HG03442 (cell line): ENCODE measurements at regions not wholly inside any gene's neighbourhood (a gene's known extent, or its start where the extent isn't known, plus 50 kb on each side); places are given as distances from the start of the nearest gene placed in this dataset.
"Not testable (repeated sequence)": the region's sequence is repeated elsewhere in the genome, so short reads cannot be mapped to it uniquely, and the experiment has no call there.

Experiments
- ATAC-seq: cut with Tn5 transposase; IDR thresholded peaks from one replicate; pipeline ENCODE4 v1.9.1; 2021; ENCODE audit warnings: mild to moderate bottlenecking, moderate library complexity; ENCODE audit not compliant: unreplicated experiment

DNA sequence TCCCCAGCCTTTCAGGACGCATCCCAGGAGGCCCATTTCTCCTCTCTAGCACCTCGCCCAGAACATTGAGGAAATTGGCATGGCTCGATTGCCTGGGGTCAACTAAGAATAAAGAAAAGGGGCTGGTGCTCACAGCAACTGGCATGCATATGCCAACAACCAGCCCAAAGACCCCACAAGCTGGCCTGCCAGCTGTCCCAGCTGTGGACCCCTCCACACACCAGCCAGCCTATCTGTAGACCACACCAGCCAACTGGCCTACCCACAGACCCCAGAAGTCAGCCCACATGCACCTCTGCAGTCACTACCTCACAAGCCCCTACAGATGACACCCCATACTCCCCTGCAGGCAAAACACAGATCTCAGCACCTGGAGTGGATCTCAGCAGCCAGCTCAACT, 123.8 kb upstream of the ID2 start:
- ATAC-seq = no peak

DNA sequence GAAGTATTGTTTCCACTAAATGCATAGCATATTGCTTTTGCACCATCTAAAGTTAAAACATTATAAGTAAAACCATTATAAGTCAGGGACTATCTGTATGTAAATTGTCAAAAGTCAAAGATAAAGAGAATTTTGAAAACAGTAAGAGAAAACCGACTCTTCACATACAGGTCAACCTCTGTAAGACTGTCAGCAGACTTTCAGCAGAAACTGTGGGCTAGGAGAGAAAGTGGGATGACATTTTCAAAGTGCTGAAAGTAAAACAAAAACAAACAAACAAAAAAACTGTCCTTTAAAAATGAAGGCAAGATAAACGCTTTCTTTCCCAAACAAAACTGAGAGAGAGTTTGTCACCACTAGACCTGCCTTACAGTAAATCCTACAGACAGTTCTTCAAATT, 122.9 kb upstream of the ID2 start:
- ATAC-seq = no peak

DNA sequence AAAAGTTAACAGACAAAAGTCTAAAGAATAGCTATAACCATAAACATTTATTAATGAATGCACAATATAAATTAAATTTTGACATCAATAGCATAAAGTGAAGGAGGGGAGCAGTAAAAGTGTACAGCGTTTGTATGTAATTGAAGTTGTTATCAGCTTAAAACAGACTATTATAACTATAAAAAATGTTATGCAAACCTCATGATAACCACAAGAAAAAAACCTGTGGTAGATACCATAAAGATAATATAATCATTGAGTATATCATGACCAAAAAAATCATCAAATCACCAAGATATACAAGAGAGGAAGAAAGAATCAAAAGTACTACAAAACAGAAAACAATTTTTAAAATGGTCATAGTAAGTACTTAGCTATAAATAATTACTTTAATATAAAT, 122.1 kb upstream of the ID2 start:
- ATAC-seq = no peak

DNA sequence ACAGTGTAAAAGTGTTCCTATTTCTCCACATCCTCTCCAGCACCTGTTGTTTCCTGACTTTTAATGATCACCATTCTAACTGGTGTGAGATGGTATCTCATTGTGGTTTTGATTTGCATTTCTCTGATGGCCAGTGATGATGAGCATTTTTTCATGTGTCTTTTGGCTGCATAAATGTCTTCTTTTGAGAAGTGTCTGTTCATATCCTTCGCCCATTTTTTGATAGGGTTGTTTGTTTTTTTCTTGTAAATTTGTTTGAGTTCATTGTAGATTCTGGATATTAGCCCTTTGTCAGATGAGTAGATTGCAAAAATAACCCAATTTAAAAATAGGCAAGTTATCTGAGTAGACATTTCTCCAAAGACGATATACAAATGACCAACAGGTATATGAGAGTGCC, 120.2 kb upstream of the ID2 start:
- ATAC-seq = not testable (repeated sequence)

DNA sequence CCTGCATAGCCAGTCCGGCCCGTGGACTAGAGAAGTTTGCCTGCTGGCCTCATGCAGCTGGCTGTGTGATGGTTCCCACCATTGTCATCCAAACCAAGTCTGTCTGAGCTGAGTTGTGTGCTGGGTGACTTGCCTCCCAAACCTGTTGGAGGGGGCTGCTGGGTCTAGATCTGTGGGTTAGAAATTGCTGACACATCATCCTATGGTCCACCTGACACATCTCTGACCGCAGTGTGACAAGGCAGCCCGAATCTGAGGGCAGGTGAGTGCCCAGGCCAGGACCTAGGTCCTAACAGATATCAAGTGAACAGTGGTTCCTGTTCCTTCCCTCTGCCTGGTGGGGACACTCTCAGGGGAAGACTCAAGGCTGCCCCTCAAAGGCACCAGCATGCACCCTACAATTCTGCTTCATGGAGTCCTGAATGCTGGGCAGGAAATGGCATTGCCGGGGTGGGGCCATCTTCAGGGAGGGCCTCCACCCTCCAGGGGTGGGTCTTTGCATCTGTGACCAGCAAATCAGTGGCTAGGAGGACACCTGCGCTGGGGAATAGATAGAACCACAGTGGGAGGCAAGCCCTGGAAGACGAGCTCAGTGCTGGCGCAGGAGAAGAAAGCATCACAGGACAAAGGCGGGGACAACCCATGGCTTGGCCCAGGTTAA, 117.9 kb upstream of the ID2 start:
- ATAC-seq = no peak

DNA sequence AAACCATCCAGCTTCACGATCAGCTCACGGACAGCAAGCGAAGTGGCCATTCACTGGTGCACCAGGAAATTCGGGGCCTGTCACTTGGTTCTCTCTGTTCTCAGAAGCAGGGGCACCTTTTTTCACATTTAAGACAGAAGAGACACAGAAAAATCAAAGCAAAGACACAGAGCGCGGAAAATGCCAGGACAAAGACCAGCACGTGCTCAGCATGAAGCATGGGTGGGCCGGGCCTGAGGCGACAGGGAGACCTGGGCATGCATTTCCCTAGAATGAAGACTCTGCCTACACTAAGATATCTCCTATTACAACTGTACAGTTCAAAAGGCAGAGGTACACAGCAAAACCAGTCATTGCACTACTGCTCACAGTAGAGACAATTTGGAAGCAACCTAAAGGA, 117.4 kb upstream of the ID2 start:
- ATAC-seq = no peak

DNA sequence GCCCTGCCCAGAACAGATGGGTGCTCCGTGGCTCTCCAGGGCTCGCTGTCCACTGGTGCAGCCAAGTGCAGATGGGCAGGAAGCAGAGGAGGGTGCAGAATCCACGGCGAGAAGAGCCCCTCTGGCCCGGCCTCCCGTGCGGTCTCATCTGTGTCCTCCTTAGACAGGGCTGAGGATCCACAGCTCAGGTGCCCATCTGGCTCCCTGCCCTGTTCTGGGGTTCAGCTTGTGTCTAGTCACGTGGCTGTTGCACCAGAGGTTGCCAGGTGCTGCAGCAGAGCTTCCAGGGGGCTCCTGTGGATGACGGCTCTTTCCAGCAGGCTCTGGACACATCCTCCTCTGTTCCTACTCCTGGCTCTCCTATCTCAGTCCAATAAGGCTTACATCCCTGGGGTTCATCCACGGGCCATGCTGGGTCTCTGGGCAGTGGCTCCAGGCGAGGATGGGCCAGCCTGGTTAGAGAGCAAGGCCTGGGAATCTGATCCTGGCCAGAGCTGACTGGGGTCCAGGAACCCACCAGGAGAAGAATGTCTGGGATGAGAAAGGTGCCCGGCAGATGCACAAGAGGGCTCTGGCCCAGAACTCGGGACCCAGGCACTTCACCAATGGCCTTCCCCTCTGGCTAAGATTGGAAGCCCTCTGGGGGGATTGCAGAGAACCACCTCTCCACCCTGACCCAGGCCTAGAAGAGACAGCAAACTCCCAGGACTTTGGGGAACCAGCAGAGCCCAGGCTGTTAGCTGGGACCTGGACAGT, 116.3 kb upstream of the ID2 start:
- no peak for ATAC-seq

DNA sequence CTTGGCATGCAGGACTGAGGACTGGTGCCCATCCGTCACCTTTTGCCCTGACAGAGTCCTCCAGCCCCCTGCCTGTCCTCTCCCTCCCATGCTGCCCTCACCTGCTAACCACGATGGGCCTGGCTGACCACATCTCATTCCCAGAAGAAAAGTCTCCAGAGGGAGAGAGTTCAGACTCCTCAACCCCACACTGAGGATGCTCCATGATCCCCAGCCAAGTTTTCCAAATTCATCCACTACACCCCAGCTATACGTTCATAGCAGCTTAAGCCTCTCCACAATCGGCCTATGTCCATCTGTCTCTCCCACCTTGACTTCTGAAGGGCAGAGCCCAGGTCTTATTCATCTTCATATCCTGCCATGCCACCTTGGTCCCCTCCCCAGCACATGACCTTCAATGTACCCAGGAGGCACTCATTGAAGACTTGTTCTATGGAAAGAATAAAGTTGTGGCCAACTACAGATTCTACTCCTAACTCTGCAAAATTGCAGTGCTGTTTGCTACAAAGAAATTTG, 115.6 kb upstream of the ID2 start:
- no peak for ATAC-seq

DNA sequence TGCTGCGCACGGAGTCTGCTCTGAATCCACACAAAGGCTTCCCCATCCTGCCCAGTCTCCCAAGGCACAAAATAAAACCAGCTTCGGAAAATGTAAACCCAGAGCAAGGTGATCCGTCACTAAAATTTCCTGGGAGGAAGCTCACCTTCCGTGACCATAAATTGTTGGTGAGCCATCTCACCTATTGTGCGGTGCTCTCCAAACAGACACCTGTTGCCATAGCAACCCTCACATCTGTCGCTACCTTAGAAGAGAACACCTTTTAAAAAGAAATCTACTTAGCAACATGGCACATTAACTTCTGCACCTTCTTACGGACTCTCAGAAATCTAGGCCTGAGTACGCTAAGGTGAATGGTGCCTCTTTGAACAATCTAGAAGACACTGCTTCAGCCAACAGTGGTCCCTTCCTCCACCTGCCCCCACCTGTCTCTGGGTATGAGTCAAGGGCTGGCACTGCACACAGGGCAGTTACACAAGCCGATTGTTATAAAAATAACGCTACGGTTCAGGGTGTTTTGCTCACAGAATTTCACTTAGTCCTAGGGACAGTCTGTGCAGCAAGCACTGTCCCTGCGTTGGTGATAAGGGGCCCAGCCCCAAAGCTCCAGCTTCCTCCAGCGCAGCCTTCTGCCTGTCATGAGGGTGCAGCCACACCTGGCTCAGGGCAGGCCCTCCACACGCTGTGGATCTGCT, 114.9 kb upstream of the ID2 start:
- no peak for ATAC-seq

DNA sequence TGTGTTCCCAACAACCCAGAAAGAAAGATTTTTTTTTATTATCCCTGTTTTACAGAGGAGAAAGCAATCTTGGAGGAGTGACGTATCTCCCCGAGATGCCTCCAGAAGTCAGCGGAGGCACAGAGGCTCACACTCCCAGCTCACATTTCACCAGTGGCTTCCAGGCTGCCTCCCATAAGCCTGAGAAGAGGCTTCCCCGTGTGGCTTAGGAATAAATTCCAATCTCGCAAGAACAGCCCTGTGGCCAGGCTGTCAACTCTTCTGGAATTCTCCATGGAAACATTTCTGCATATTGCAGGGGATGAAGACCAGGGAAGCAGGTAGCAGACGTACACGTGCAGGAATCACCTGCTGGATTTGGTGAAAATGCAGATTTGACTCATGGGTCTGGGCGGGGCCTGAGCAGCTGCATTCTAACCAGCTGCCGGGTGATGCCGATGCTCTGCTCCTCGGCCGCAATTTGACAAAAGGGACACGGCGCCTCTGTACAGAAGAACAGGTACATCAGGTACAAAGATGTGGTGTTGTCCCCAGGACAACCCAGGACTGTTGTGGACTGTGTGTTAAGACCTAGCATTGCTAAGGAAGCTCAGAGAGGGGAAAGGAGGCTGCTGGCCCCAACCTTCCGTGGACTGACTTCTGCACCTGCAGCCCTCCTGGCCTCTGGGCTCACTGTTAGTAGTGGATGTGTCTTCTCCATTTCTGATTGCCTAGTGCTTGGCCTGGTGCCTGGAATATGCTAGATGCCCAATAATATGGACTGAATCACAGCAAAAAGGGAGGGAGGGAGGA, 114.2 kb upstream of the ID2 start:
- no peak for ATAC-seq

DNA sequence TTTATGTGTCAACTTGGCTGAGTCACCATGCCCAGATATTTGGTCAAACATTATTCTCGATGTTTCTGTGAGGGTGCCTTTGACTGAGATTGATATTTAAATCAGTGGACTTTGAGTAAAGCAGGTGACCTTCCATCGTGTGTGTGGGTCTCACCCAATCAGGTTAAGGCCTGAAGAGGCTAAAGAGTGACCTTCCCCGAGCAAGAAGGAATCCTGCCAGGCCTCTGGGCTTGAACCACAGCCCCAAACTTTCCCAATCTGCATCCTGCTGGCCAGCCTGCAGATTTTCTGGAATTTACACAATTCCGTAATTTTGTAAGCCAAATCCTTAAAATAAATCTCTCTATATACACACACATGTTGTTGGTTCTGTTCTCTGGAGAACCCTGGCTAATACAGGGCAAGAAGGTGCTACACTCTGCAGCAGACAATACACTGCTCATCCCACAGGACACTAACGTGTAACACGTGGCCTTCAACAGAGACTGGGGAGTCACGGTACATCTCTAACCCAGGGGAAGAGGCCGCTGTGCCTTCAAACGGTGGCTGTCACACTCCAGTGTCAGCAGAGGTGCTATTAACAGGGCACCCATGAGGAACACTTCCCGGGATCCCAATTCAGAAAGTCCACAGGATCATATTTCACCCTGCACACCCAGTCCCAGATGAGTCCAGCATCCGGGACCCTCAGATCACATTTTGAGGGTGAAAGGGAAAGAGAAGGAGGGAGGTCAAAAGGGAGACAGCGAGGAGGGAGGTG, 113.1 kb upstream of the ID2 start:
- no peak for ATAC-seq

DNA sequence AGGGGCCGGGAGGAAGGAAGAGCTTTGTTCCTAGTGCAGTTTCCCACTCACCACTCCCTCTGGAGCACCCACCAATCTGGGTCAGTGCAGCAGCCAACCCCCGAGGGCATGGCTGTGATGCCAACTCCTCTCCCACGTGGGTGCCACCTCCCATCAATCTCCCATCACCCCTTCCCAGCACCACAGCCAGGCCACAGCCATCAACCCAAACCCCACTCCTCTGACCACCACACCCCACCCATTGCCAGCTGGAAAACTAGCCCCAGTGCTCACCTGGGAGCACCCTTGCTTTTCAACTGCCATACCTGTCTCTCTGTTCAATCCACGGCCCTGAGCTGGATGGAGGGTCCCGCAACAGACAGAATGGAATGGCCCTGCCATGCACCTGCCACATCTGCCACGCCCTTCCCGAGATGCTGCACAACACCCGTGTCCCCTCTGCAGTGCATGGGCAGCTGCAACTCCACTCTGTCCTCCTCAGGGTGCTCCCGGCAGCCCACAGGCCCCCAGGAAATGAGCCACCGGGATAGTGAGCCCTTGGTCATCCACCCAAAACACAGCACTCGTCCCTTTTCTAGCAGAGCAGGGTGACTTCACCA, 112.4 kb upstream of the ID2 start:
- no peak for ATAC-seq

DNA sequence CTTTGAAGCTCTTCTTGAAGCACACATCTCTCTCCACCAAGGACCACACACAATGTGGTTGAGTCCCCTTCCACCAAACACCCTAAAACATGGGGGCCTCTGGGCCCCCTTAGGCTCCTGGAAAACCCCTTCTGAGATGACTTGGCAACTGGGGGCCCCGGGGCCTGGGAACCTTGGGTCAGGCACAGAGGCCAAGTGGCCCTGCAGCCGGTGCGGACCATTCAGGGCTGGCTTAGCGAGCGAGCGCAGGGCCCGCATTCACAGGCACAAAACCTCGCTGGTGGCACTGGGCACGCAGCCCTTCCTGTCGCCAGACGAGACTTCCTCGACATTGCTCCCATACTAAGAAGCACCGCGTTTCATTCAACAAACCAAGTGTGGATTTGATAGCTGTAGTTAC, 111.2 kb upstream of the ID2 start:
- no peak for ATAC-seq

DNA sequence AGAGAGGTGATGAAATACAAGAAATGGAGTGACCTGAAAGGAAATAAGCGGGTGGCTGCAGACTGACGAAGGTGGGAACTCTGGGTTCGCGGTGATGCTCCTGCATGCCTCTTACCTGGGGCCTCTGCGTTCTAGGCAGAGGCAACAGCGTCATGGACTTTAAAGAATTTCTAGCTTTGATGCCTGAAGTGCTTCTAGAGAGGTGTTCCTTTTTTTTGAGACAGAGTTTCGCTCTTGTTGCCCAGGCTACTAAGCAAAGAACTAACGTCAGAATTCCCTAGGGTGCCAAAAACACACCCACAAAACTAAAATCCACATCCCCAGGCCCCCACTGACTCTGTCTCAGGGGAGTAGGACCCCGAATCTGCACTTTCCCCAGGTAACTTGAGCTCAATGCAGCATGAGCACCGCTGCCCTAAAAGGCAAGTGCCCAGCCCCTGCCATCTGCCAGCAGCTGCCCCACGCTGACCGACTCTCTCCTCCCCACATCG, 110.5 kb upstream of the ID2 start:
- ATAC-seq = no peak

DNA sequence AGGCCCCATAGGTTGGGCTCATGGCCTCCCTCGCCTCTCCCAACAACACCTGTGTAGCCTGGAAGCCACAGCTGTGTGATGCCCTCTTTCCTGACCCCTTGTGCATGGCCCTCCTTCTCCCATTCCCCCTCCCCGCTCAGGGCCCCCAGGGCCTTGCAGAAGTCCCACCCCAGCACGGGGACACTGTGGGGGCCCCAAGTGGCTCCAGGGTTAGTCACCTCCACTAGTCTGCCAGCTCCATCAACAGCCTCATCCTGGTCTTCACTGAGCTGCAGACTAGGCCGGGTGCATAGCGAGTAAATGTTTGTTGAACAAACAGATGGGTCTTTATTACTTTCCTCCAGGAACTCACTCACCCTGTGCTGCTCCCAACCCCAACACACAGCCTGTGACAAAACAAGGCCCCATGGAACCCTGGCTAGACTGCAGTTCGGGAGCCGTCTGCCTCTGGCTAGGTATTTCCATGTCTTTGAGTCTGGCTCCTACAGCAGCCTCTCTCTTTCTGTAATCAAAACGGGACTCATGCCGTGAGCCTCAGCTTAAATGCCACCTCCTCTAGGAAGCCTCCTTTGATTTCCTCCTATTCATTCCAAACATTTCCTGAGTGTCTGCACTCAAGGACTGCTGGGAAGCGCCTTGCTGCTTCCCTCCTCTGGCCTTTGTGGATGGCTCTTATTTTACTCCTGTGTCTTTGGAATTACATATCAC, 109.9 kb upstream of the ID2 start:
- no peak for ATAC-seq

DNA sequence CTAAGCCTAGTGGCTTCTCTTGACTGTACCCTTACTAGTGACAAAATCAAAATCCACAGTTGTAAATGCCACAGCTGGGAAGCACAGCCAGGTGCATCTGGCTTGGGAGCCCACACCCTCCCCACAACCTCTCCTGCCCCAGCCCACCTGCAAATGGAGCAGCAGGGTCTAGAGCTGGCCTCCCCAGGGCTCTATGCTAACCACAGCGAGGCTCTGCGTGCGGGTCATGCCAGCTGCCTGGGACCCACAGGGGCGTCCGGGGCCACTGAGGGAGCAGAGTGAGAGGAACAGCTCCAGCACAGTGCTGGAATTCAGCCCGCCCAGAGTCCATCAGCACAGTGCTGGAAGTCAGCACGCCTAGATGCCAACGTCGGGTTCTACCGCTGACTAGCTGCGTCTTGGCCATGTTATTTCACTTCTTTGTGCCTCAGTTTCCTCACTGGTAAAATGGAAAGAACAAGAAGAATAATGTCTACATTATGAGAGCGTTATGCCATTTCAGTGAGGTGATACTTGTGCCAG, 109.1 kb upstream of the ID2 start:
- ATAC-seq = no peak

DNA sequence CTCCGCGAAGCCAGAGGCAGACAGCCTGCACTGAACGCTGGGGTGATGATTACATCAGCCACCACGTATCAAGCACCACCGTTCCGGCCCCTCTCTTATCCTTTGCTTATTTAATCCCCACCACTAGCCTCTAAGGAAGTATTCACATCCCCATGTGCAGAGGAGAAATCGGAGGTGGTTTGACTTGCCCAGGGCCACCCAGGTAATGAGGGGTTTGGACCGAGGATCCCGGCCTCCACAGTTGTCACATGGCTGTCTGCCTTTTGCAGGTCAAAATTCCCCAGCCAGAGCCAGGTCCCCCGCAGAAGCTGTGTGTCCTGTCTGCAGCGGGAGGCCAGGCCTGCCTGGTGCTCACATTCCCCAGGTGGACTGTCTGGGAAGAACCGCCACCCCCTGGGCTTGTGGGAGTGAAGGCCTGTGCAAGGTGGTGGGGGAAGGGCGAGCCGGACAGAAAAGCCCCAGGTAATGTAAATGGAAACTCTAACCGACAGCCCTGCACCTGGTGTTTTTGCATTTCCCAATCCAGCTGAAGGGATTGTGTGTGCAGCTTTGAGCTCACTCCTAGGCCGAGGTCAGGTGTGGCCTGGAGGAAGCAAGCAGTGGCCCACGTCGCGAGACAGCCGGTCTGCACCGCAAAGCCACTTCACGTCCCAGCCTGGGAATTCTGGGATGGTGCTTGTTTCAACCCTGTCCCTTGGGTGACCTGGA, 108.5 kb upstream of the ID2 start:
- no peak for ATAC-seq

DNA sequence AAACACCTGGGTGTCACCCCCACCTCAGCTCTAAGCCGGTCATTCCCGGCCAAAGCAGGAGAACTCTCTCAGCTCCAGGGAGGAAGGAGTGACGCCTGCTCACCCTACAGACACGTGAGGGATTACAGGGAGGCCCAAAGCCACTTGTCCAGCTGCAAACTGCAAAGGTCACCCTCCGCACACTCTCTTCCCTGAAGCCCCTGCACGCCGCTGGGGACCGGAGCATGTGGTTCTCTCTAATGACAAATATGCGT, 108.0 kb upstream of the ID2 start:
- no peak for ATAC-seq
